ENCODE measurements at regions not wholly inside any gene's neighbourhood (a gene's known extent, or its start where the extent isn't known, plus 50 kb on each side); places are given as distances from the start of the nearest gene placed in this dataset.
"Not testable (repeated sequence)": the region's sequence is repeated elsewhere in the genome, so short reads cannot be mapped to it uniquely, and the experiment has no call there.

- no peak overlapping the region for H3K27ac ChIP-seq
- TF ChIP-seq CTCF (conservative IDR thresholded peaks at IDR 0.05) (no peak), ZFX (IDR thresholded peaks at IDR 0.05) (no peak)
Observed at GRCh38 chr4:179165000-179165738, 1722.9 kb upstream of the AGA start.

GRCh38 chr4:179165862-179166261 lies 1723.6 kb upstream of the AGA start:
- H3K27ac ChIP-seq, result no peak overlapping the region
- TF ChIP-seq CTCF (conservative IDR thresholded peaks at IDR 0.05), result no peak
- no peak for TF ChIP-seq ZFX (IDR thresholded peaks at IDR 0.05)

GRCh38 chr4:179170308-179170707 lies 1728.1 kb upstream of the AGA start:
- H3K27ac ChIP-seq, result not testable (repeated sequence)

GRCh38 chr4:179182741-179183140 lies 1740.5 kb upstream of the AGA start:
- no peak overlapping the region for H3K27ac ChIP-seq
- TF ChIP-seq CTCF (conservative IDR thresholded peaks at IDR 0.05), result no peak
- no peak for TF ChIP-seq ZFX (IDR thresholded peaks at IDR 0.05)

- TF ChIP-seq ZFX (IDR thresholded peaks at IDR 0.05), result no peak
- no peak for TF ChIP-seq CTCF (conservative IDR thresholded peaks at IDR 0.05)
- no peak overlapping the region for H3K27ac ChIP-seq
Observed at GRCh38 chr4:179195887-179196286, 1753.7 kb upstream of the AGA start.

GRCh38 chr4:179196511-179196910 lies 1754.3 kb upstream of the AGA start:
- no peak overlapping the region for H3K27ac ChIP-seq
- no peak for TF ChIP-seq ZFX (IDR thresholded peaks at IDR 0.05)
- no peak for TF ChIP-seq CTCF (conservative IDR thresholded peaks at IDR 0.05)

GRCh38 chr4:179200681-179201080 lies 1758.4 kb upstream of the AGA start:
- H3K27ac ChIP-seq, result no peak overlapping the region
- TF ChIP-seq ZFX (IDR thresholded peaks at IDR 0.05) (no peak), CTCF (conservative IDR thresholded peaks at IDR 0.05) (no peak)

GRCh38 chr4:179225594-179225993 lies 1783.4 kb upstream of the AGA start:
- H3K27ac ChIP-seq, result no peak overlapping the region
- TF ChIP-seq ZFX (IDR thresholded peaks at IDR 0.05) (no peak), CTCF (conservative IDR thresholded peaks at IDR 0.05) (no peak)

Measured in C4-2B (cell line).